ENCODE measurements at regions not wholly inside any gene's neighbourhood (a gene's known extent, or its start where the extent isn't known, plus 50 kb on each side); places are given as distances from the start of the nearest gene placed in this dataset.

- ATAC-seq (ENCODE audit: low FRiP score) (no peak), DNase-seq (ENCODE audit: low spot score) (no peak)
Observed at GRCh38 chr22:44371741-44372525, 59.2 kb upstream of the SHISAL1 start.

GRCh38 chr22:44369916-44370801 is 57.4 kb upstream of the SHISAL1 start:
- no peak for TF ChIP-seq CTCF (IDR thresholded peaks at IDR 0.05)
- no peak for DNase-seq (ENCODE audit: low spot score)
- no peak for ATAC-seq (ENCODE audit: low FRiP score)

More at GRCh38 chr22:44371741-44372525, 59.2 kb upstream of the SHISAL1 start:
- TF ChIP-seq CTCF (IDR thresholded peaks at IDR 0.05) = no peak

- DNase-seq (ENCODE audit: low spot score) = no peak
- no peak for ATAC-seq (ENCODE audit: low FRiP score)
- TF ChIP-seq CTCF (IDR thresholded peaks at IDR 0.05) = no peak
Observed at GRCh38 chr22:44369293-44369661, 56.5 kb upstream of the SHISAL1 start.

GRCh38 chr22:44368611-44369292 is 56.0 kb upstream of the SHISAL1 start:
- ATAC-seq (ENCODE audit: low FRiP score) = no peak
- no peak for TF ChIP-seq CTCF (IDR thresholded peaks at IDR 0.05)
- DNase-seq (ENCODE audit: low spot score) = no peak

- TF ChIP-seq CTCF (IDR thresholded peaks at IDR 0.05) = no peak
- DNase-seq (ENCODE audit: low spot score) (no peak), ATAC-seq (ENCODE audit: low FRiP score) (no peak)
Observed at GRCh38 chr22:44366372-44367300, 53.9 kb upstream of the SHISAL1 start.

- ATAC-seq (ENCODE audit: low FRiP score) = no peak
- DNase-seq (ENCODE audit: low spot score) = no peak
- TF ChIP-seq CTCF (IDR thresholded peaks at IDR 0.05) = no peak
Observed at GRCh38 chr22:44365832-44366231, 53.1 kb upstream of the SHISAL1 start.
